ENCODE measurements at regions not wholly inside any gene's neighbourhood (a gene's known extent, or its start where the extent isn't known, plus 50 kb on each side); places are given as distances from the start of the nearest gene placed in this dataset.

DNA sequence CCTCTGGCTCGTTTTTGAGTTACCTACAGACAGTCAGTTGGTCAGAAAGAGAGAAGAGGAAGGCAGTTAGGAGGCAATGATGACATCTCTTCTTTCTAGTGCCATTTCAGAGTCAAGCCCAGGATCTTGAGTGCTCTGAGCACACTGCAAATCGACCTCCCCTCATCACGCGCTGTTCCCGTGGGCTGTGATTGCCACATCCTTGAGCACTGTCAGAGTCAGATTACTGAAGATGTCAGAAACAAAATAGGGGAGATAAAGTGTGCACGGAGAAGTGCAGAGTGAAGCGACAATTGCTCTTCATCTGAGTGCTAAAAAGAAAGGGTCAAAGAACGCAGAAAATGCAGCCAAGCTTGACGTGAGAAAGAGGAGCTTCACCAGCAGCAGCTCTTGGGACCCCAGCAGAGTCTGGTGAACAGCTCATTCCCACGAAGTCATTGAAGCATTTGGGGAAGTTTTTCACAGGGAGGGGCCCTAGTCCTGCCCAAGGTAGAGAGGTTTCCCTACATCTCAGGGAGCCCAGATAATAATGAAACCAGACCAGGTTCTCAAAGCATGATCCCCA is 661.7 kb upstream of the AUTS2 start:
- Histone ChIP-seq H3K79me1 (ENCODE audit: low read length) (no peaks in the 10 kb centered on the region), H3K23ac (ENCODE audit: low read length) (no peak overlapping the region), H3K9ac (ENCODE audit: low read length) (no peak overlapping the region), H3K79me2 (ENCODE audit: control insufficient read depth, insufficient read depth, low read length) (no peaks in the 10 kb centered on the region), H3K4ac (ENCODE audit: low read depth, low read length) (no peak overlapping the region), H2AK5ac (ENCODE audit: low read length) (no peak overlapping the region), H3K27me3 (ENCODE audit: insufficient read depth, low read length, poor library complexity) (no peaks in the 10 kb centered on the region), H3K4me2 (ENCODE audit: low read length) (no peak overlapping the region), H3K18ac (ENCODE audit: low read length) (no peak overlapping the region), H4K5ac (ENCODE audit: low read length) (no peak overlapping the region), H3K4me3 (ENCODE audit: low read length) (no peak overlapping the region), H3K27ac (ENCODE audit: low read depth, low read length) (no peak overlapping the region), H4K8ac (ENCODE audit: low read depth, low read length) (no peak overlapping the region), H3K4me1 (ENCODE audit: control insufficient read depth, low read depth, low read length) (no peaks in the 10 kb centered on the region), H3K56ac (ENCODE audit: low read length) (no peak overlapping the region), H3K36me3 (ENCODE audit: control insufficient read depth, insufficient read depth, low read length) (no peaks in the 10 kb centered on the region), H2BK120ac (ENCODE audit: low read depth, low read length) (no peak overlapping the region), H2BK15ac (replicated peaks; ENCODE audit: low read depth) (no peak overlapping the region), H2BK5ac (ENCODE audit: low read length) (no peak overlapping the region)
- no peak for DNase-seq
- no CpG with 5 or more reads among the region's 10 CpGs for WGBS (ENCODE audit: extremely low coverage, insufficient coverage, low lambda C conversion rate)

GRCh38 chr7:68938151-68938550 is 660.1 kb upstream of the AUTS2 start:
- Histone ChIP-seq H2BK15ac (replicated peaks; ENCODE audit: low read depth) (no peak overlapping the region), H3K27ac (ENCODE audit: low read depth, low read length) (no peak overlapping the region), H3K79me1 (ENCODE audit: low read length) (no peaks in the 10 kb centered on the region), H4K8ac (ENCODE audit: low read depth, low read length) (no peak overlapping the region), H2BK120ac (ENCODE audit: low read depth, low read length) (no peak overlapping the region), H3K56ac (ENCODE audit: low read length) (no peak overlapping the region), H3K4me3 (ENCODE audit: low read length) (no peak overlapping the region), H3K23ac (ENCODE audit: low read length) (no peak overlapping the region), H3K79me2 (ENCODE audit: control insufficient read depth, insufficient read depth, low read length) (no peaks in the 10 kb centered on the region), H3K18ac (ENCODE audit: low read length) (no peak overlapping the region), H3K27me3 (ENCODE audit: insufficient read depth, low read length, poor library complexity) (no peaks in the 10 kb centered on the region), H3K4me1 (ENCODE audit: control insufficient read depth, low read depth, low read length) (no peaks in the 10 kb centered on the region), H3K9ac (ENCODE audit: low read length) (no peak overlapping the region), H2BK5ac (ENCODE audit: low read length) (no peak overlapping the region), H4K5ac (ENCODE audit: low read length) (no peak overlapping the region), H2AK5ac (ENCODE audit: low read length) (no peak overlapping the region), H3K4ac (ENCODE audit: low read depth, low read length) (no peak overlapping the region), H3K36me3 (ENCODE audit: control insufficient read depth, insufficient read depth, low read length) (no peaks in the 10 kb centered on the region), H3K4me2 (ENCODE audit: low read length) (no peak overlapping the region)
- WGBS (ENCODE audit: extremely low coverage, insufficient coverage, low lambda C conversion rate) = no CpG with 5 or more reads among the region's 4 CpGs
- no peak for DNase-seq

DNA sequence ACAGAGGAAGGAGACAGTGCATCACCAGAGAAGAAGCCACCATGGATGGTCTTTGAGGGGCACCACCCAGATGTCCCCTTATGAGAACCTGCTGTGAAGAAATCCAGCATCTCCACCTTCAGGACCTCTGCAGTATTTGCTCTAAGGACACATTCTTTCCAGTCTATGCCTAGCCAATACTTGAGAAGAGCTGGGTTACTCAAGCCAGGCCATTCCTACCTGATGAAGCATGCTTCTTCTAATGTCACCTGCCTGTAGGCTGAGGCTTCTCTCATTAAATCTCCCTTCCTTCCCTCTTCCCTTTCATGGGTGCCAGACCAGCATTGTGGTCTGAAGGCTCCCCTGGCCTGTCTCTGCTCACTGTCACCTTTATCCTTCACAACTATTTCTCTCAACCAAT is 654.5 kb upstream of the AUTS2 start:
- Histone ChIP-seq H3K36me3 (ENCODE audit: control insufficient read depth, insufficient read depth, low read length) (no peaks in the 10 kb centered on the region), H3K56ac (ENCODE audit: low read length) (no peak overlapping the region), H3K9ac (ENCODE audit: low read length) (no peak overlapping the region), H3K4me2 (ENCODE audit: low read length) (no peak overlapping the region), H2BK120ac (ENCODE audit: low read depth, low read length) (no peak overlapping the region), H3K27me3 (ENCODE audit: insufficient read depth, low read length, poor library complexity) (no peaks in the 10 kb centered on the region), H4K8ac (ENCODE audit: low read depth, low read length) (no peak overlapping the region), H2BK15ac (replicated peaks; ENCODE audit: low read depth) (no peak overlapping the region), H3K18ac (ENCODE audit: low read length) (no peak overlapping the region), H3K4me3 (ENCODE audit: low read length) (no peak overlapping the region), H3K79me1 (ENCODE audit: low read length) (no peaks in the 10 kb centered on the region), H3K27ac (ENCODE audit: low read depth, low read length) (no peak overlapping the region), H3K23ac (ENCODE audit: low read length) (no peak overlapping the region), H3K4ac (ENCODE audit: low read depth, low read length) (no peak overlapping the region), H3K79me2 (ENCODE audit: control insufficient read depth, insufficient read depth, low read length) (no peaks in the 10 kb centered on the region), H2AK5ac (ENCODE audit: low read length) (no peak overlapping the region), H2BK5ac (ENCODE audit: low read length) (no peak overlapping the region), H4K5ac (ENCODE audit: low read length) (no peak overlapping the region), H3K4me1 (ENCODE audit: control insufficient read depth, low read depth, low read length) (no peaks in the 10 kb centered on the region)
- no peak for DNase-seq

DNA sequence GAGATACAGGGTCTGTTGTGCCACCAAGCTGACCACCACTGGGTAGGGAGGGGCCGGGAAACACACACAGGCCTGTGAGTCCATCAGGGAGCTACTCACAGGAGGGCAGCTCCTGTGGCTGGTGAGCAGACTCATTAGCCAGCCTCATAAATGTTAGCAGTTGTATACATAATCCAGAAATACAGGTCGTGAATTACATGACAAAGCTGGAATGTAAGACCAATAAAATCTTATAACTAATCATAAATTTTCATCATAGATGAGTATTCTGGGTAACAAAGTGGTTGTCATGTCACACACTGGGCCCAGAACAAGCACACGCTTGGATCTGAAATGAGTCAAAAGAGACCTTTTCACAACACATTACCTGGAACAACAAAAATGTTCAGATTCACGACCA is 642.6 kb upstream of the AUTS2 start:
- Histone ChIP-seq H4K8ac (ENCODE audit: low read depth, low read length) (no peak overlapping the region), H3K36me3 (ENCODE audit: control insufficient read depth, insufficient read depth, low read length) (no peaks in the 10 kb centered on the region), H3K4me1 (ENCODE audit: control insufficient read depth, low read depth, low read length) (no peaks in the 10 kb centered on the region), H3K9ac (ENCODE audit: low read length) (no peak overlapping the region), H3K27me3 (ENCODE audit: insufficient read depth, low read length, poor library complexity) (no peaks in the 10 kb centered on the region), H3K56ac (ENCODE audit: low read length) (no peak overlapping the region), H3K4me2 (ENCODE audit: low read length) (no peak overlapping the region), H3K27ac (ENCODE audit: low read depth, low read length) (no peak overlapping the region), H2BK120ac (ENCODE audit: low read depth, low read length) (no peak overlapping the region), H3K79me2 (ENCODE audit: control insufficient read depth, insufficient read depth, low read length) (no peaks in the 10 kb centered on the region), H4K5ac (ENCODE audit: low read length) (no peak overlapping the region), H3K18ac (ENCODE audit: low read length) (no peak overlapping the region), H2BK5ac (ENCODE audit: low read length) (no peak overlapping the region), H3K23ac (ENCODE audit: low read length) (no peak overlapping the region), H2AK5ac (ENCODE audit: low read length) (no peak overlapping the region), H3K4me3 (ENCODE audit: low read length) (no peak overlapping the region), H2BK15ac (replicated peaks; ENCODE audit: low read depth) (no peak overlapping the region), H3K79me1 (ENCODE audit: low read length) (no peaks in the 10 kb centered on the region), H3K4ac (ENCODE audit: low read depth, low read length) (no peak overlapping the region)
- no CpG with 5 or more reads among the region's 4 CpGs for WGBS (ENCODE audit: extremely low coverage, insufficient coverage, low lambda C conversion rate)
- no peak for DNase-seq

GRCh38 chr7:68958571-68958970 is 639.7 kb upstream of the AUTS2 start:
- Histone ChIP-seq H3K4me1 (ENCODE audit: control insufficient read depth, low read depth, low read length) (no peaks in the 10 kb centered on the region), H2BK5ac (ENCODE audit: low read length) (no peak overlapping the region), H2AK5ac (ENCODE audit: low read length) (no peak overlapping the region), H2BK15ac (replicated peaks; ENCODE audit: low read depth) (no peak overlapping the region), H3K4me2 (ENCODE audit: low read length) (no peak overlapping the region), H3K4me3 (ENCODE audit: low read length) (no peak overlapping the region), H3K79me1 (ENCODE audit: low read length) (no peaks in the 10 kb centered on the region), H3K4ac (ENCODE audit: low read depth, low read length) (no peak overlapping the region), H3K18ac (ENCODE audit: low read length) (no peak overlapping the region), H3K79me2 (ENCODE audit: control insufficient read depth, insufficient read depth, low read length) (no peaks in the 10 kb centered on the region), H4K5ac (ENCODE audit: low read length) (no peak overlapping the region), H4K8ac (ENCODE audit: low read depth, low read length) (no peak overlapping the region), H3K27ac (ENCODE audit: low read depth, low read length) (no peak overlapping the region), H3K56ac (ENCODE audit: low read length) (no peak overlapping the region), H3K9ac (ENCODE audit: low read length) (no peak overlapping the region), H2BK120ac (ENCODE audit: low read depth, low read length) (no peak overlapping the region), H3K36me3 (ENCODE audit: control insufficient read depth, insufficient read depth, low read length) (no peaks in the 10 kb centered on the region), H3K23ac (ENCODE audit: low read length) (no peak overlapping the region), H3K27me3 (ENCODE audit: insufficient read depth, low read length, poor library complexity) (no peaks in the 10 kb centered on the region)
- WGBS (ENCODE audit: extremely low coverage, insufficient coverage, low lambda C conversion rate) = no CpG with 5 or more reads among the region's 2 CpGs
- no peak for DNase-seq

GRCh38 chr7:68963552-68963951 is 634.7 kb upstream of the AUTS2 start:
- Histone ChIP-seq H3K4me3 (ENCODE audit: low read length) (no peak overlapping the region), H3K56ac (ENCODE audit: low read length) (no peak overlapping the region), H3K4ac (ENCODE audit: low read depth, low read length) (no peak overlapping the region), H3K4me1 (ENCODE audit: control insufficient read depth, low read depth, low read length) (no peaks in the 10 kb centered on the region), H2BK5ac (ENCODE audit: low read length) (no peak overlapping the region), H3K27ac (ENCODE audit: low read depth, low read length) (no peak overlapping the region), H3K18ac (ENCODE audit: low read length) (no peak overlapping the region), H2AK5ac (ENCODE audit: low read length) (no peak overlapping the region), H3K9ac (ENCODE audit: low read length) (no peak overlapping the region), H3K79me1 (ENCODE audit: low read length) (no peaks in the 10 kb centered on the region), H4K5ac (ENCODE audit: low read length) (no peak overlapping the region), H2BK15ac (replicated peaks; ENCODE audit: low read depth) (no peak overlapping the region), H2BK120ac (ENCODE audit: low read depth, low read length) (no peak overlapping the region), H3K79me2 (ENCODE audit: control insufficient read depth, insufficient read depth, low read length) (no peaks in the 10 kb centered on the region), H3K23ac (ENCODE audit: low read length) (no peak overlapping the region), H4K8ac (ENCODE audit: low read depth, low read length) (no peak overlapping the region), H3K4me2 (ENCODE audit: low read length) (no peak overlapping the region), H3K36me3 (ENCODE audit: control insufficient read depth, insufficient read depth, low read length) (no peaks in the 10 kb centered on the region), H3K27me3 (ENCODE audit: insufficient read depth, low read length, poor library complexity) (no peaks in the 10 kb centered on the region)
- peak; percentile 90 for DNase-seq
- no CpG with 5 or more reads among the region's 4 CpGs for WGBS (ENCODE audit: extremely low coverage, insufficient coverage, low lambda C conversion rate)
